Neural cell (in vitro differentiated cells): ENCODE measurements at regions not wholly inside any gene's neighbourhood (a gene's known extent, or its start where the extent isn't known, plus 50 kb on each side); places are given as distances from the start of the nearest gene placed in this dataset.

Experiments used
- H2AFZ ChIP-seq: fragments of 200-600, 300-800 bp; sonication (generic), shearing (Covaris generic); 2 replicates; pipeline ENCODE4 v1.6.0; 2014; ENCODE audit warnings: low read depth, mild to moderate bottlenecking, antibody characterized with exemption, low read length, moderate library complexity
- H3F3A ChIP-seq: fragments of 200-600 bp; shearing (Covaris generic); 2 replicates; pipeline ENCODE4 v1.6.1; 2016; ENCODE audit warnings: mild to moderate bottlenecking, moderate library complexity, mixed read lengths, antibody characterized with exemption, low read length; ENCODE audit not compliant: insufficient read depth, poor library complexity, severe bottlenecking
- H3K27ac ChIP-seq: fragments of 200-600, 300-800 bp; sonication (generic), shearing (Covaris generic); 2 replicates; pipeline ENCODE4 v1.5.1; 2014; ENCODE audit warnings: mild to moderate bottlenecking, low read length, moderate library complexity
- H3K27me3 ChIP-seq: fragments of 300-800, 200-600 bp; sonication (generic), shearing (Covaris generic); 2 replicates; pipeline ENCODE4 v1.6.0; 2014; ENCODE audit warnings: mild to moderate bottlenecking, low read depth, low read length, moderate library complexity; ENCODE audit not compliant: insufficient read depth
- H3K36me3 ChIP-seq: fragments of 300-800, 200-600 bp; sonication (generic), shearing (Covaris generic); 2 replicates; pipeline ENCODE4 v1.5.1; 2014; ENCODE audit warnings: mild to moderate bottlenecking, antibody characterized with exemption, low read length, moderate library complexity; ENCODE audit not compliant: insufficient read depth
- H3K4me2 ChIP-seq: fragments of 300-800, 200-600 bp; sonication (generic), shearing (Covaris generic); 2 replicates; pipeline ENCODE4 v1.6.0; 2014; ENCODE audit warnings: mild to moderate bottlenecking, low read length
- H3K4me3 ChIP-seq: fragments of 300-800, 200-600 bp; sonication (generic), shearing (Covaris generic); 2 replicates; pipeline ENCODE4 v1.5.1; 2014; ENCODE audit warnings: mild to moderate bottlenecking, low read length, moderate library complexity
- H3K79me2 ChIP-seq: fragments of 200-600 bp; shearing (Covaris generic); replicated peaks from 2 replicates; pipeline ENCODE4 v1.6.0; 2014; ENCODE audit warnings: mild to moderate bottlenecking, low read length, moderate library complexity; ENCODE audit not compliant: insufficient read depth
- H3K9ac ChIP-seq: fragments of 300-800, 200-600 bp; sonication (generic), shearing (Covaris generic); 2 replicates; pipeline ENCODE4 v1.6.1; 2016; ENCODE audit warnings: mild to moderate bottlenecking, low read length, mixed read lengths
- H3K9me2 ChIP-seq: fragments of 200-600 bp; shearing (Covaris generic); 2 replicates; pipeline ENCODE4 v1.6.1; 2016; ENCODE audit warnings: mild to moderate bottlenecking, low read length, mixed read lengths; ENCODE audit not compliant: insufficient read depth
- H3K9me3 ChIP-seq: fragments of 200-600, 300-800 bp; sonication (generic), shearing (Covaris generic); 2 replicates; pipeline ENCODE4 v1.6.1; 2016; ENCODE audit warnings: mild to moderate bottlenecking, mixed run types, low read length, moderate library complexity, mixed read lengths
- H4K20me1 ChIP-seq: fragments of 200-600 bp; shearing (Covaris generic); 2 replicates; pipeline ENCODE4 v1.6.1; 2016; ENCODE audit warnings: mild to moderate bottlenecking, mixed run types; ENCODE audit not compliant: insufficient read depth
- CTCF ChIP-seq: fragments of 450-650 bp; IDR thresholded peaks from 2 replicates; pipeline ENCODE4 v1.5.1; 2014; ENCODE audit warnings: antibody characterized with exemption, mild to moderate bottlenecking, moderate library complexity; ENCODE audit not compliant: poor library complexity, severe bottlenecking
- EZH2 ChIP-seq: fragments of 200-600, 300-800 bp; shearing (Covaris generic), sonication (generic); IDR thresholded peaks from 2 replicates; pipeline ENCODE4 v1.6.1; 2014; ENCODE audit warnings: antibody characterized with exemption, low read length, borderline replicate concordance, mild to moderate bottlenecking; ENCODE audit not compliant: insufficient read depth, poor library complexity, severe bottlenecking
- MXI1 ChIP-seq: fragments of 450-650 bp; conservative IDR thresholded peaks from 2 replicates; pipeline ENCODE4 v1.6.1; 2014; ENCODE audit warnings: antibody characterized with exemption, mild to moderate bottlenecking; ENCODE audit not compliant: poor library complexity, severe bottlenecking
- POLR2AphosphoS5 ChIP-seq: IDR thresholded peaks from 2 replicates; pipeline ENCODE4 v1.6.1; 2012
- REST ChIP-seq: IDR thresholded peaks from 2 replicates; pipeline ENCODE4 v1.6.1; 2012; ENCODE audit warnings: borderline replicate concordance
- SMC3 ChIP-seq: fragments of 450-650 bp; conservative IDR thresholded peaks from 2 replicates; pipeline ENCODE4 v1.6.1; 2014; ENCODE audit warnings: antibody characterized with exemption, mild to moderate bottlenecking, moderate library complexity; ENCODE audit not compliant: poor library complexity

GRCh38 chr21:28239340-28239739 lies 753.3 kb downstream of the LTN1 start:
- Histone ChIP-seq H3K36me3 (no peaks in the 10 kb centered on the region), H3K79me2 (no peaks in the 10 kb centered on the region), H3K9me3 (no peaks in the 10 kb centered on the region), H3F3A (no peaks in the 10 kb centered on the region), H4K20me1 (no peaks in the 10 kb centered on the region), H2AFZ (no peak overlapping the region), H3K4me2 (no peak overlapping the region), H3K27ac (no peak overlapping the region), H3K9me2 (no peaks in the 10 kb centered on the region), H3K9ac (no peak overlapping the region), H3K27me3 (no peaks in the 10 kb centered on the region), H3K4me3 (no peak overlapping the region)
- TF ChIP-seq REST (no peak), SMC3 (no peak), CTCF (no peak), EZH2 (no peak), POLR2AphosphoS5 (no peak), MXI1 (no peak)

- H3K4me3 ChIP-seq, result no peak overlapping the region
- H3F3A ChIP-seq, result no peaks in the 10 kb centered on the region
- no peaks in the 10 kb centered on the region for H3K9me2 ChIP-seq
- H2AFZ ChIP-seq, result no peak overlapping the region
- no peak overlapping the region for H3K27ac ChIP-seq
- H3K9ac ChIP-seq, result no peak overlapping the region
- no peak for TF ChIP-seq REST
- no peaks in the 10 kb centered on the region for H3K79me2 ChIP-seq
- H3K9me3 ChIP-seq, result no peaks in the 10 kb centered on the region
- no peaks in the 10 kb centered on the region for H4K20me1 ChIP-seq
- H3K36me3 ChIP-seq, result no peaks in the 10 kb centered on the region
- no peak overlapping the region for H3K4me2 ChIP-seq
- no peaks in the 10 kb centered on the region for H3K27me3 ChIP-seq
Measured at GRCh38 chr21:28237661-28238060, 755.0 kb downstream of the LTN1 start.
